Amygdala (tissue), 56 donors: ENCODE measurements at regions not wholly inside any gene's neighbourhood (a gene's known extent, or its start where the extent isn't known, plus 50 kb on each side); places are given as distances from the start of the nearest gene placed in this dataset.

Experiments
- DNase-seq, 56 donors: peaks; one replicate each; lab custom pipeline; 2025; lab: John Stamatoyannopoulos, UW

DNA sequence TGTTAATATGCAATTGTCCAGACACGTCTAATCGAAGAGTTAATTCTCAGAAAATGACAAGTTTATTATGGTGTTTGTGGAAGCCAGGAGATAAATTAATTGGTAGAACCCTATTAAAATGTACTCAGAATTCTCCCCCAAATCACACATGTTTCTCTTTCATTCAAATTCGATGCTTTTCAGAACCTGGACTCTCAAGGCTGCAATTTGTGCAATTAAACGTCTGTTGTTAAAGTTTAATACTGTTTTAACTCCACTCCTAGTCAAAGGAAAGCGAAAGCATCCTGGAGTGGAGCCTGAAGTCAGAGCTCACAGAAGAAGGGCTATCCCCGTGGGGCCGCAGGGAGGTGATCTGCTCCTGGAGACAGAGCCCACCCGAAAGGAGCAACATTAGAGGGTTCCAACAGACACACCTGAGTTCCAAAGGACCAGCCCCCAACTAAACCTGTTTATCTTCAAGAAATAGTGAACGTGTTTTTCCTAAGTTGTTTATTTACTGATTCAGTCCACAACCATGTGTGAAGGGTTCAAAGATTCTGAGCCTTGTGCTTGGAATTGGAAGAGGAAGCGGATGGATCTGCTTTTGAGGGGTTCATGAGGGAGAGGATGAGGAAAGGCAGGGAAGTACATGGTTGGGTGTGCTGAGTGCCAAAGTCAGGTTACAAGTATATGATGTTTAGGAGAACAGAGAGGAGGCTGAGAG lies 68.0 kb upstream of the AKT3 start:
- DNase-seq = peak in 4 of 56 donors; percentile 8 to 18 (median 14)

DNA sequence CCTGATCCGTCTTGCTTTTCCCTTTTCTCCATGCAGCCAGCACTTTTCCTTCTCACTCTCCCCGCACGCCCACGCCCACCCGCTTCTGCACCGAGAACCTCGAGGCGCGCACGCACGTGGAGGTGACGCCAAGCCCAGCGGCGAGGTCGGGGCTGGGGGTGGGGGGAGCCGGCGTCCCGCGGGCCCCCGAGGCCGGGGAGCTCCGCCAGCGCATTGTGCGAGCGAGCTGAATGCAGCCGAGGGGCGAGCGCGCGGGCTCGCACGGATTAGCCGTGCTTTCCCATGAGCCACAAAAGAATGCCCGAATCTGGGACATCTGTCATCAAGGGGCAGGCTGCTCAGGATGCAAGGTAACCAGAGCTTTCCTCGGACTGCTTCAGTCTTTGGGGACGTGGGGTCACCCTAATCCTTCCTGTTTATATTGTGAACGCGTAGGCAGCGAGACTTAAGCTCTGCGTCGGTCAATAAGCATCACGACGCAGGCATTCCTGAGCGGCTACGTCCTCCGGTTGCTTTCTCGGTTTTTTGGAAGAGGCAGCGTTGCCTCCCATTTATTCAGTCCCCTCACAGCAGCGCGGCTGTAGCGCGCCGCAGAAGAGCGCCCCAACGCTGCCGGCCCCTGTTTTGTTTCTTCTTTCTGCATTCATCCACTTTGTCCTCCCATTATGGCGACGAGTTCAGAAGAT lies 67.3 kb upstream of the AKT3 start:
- DNase-seq = peak in 36 of 56 donors; percentile 6 to 74 (median 47)

DNA sequence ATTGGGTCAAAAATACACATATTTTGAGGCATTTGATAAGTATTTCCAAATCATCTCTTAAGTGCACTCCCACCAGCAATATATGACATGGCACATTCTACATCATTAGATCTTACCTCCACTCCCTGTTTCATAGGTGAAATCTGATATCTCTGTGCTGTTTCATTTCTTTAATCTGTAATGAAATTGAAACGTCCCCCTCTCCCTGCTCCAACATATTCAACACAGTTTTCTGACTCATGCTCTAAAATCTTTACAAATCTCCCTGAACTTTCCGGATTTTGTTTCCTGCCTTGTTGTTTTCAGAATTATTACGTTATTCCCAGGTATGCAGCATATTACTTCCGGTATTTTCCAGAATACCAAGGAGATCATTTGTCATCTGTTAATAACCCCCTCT lies 66.1 kb upstream of the AKT3 start:
- DNase-seq = no peak

DNA sequence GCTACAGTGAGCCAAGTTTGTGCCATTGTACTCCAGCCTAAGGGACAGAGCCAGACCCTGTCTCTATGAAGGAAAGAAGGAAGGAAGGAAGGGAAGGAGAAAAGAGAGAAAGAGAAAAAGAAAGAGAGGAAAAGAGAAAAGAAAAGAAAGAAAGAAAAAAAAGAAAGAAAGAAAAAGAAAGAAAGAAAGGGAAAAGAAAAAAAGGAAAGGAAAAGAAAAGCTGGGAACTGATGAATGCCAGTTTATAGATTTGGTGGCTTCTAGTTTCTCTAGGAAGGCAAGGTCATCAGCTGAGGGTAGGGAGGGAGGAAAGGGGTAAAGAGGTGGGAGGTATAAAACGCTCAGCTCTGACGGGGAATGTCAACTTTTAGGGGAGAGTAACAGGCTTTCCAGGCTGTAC lies 62.3 kb upstream of the AKT3 start:
- no peak for DNase-seq

DNA sequence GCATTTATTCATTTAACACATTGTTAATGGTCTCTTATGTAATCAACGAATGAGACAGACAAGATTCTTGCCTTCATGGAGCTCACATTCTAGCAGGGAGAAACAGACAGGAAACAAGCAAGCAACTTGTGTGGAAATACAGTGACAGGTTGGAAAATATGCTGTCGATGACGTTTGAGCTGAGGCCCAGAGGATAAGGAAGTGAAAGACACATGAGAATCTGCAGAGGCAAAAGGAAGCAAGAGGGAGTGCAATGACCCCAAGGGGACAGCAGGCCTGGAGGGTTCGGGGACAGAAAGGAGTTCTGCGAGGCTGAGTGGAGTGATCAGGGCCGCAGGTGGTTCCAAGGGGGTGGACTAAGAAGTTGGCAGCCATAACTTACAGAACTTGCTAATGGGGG lies 60.6 kb upstream of the AKT3 start:
- no peak for DNase-seq

DNA sequence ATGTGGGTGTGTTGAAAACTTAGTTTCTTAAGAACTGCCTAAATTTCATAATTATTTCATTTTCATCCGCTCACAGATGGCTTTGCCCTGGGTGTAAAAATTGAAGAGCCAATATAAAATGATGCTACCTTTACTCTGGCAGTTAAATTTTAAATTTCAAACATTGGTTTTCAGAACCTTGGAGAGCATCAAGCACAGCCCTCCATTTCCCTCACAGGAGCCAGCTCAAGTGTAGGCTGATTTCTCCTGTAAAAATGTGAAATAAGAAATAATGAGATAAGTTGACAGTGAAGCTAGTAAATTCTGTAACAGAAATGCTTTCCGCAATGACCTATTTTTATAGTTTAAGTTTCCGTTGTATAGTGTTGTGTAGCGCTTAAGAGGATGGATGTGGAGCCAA lies 53.9 kb upstream of the AKT3 start:
- DNase-seq = no peak

DNA sequence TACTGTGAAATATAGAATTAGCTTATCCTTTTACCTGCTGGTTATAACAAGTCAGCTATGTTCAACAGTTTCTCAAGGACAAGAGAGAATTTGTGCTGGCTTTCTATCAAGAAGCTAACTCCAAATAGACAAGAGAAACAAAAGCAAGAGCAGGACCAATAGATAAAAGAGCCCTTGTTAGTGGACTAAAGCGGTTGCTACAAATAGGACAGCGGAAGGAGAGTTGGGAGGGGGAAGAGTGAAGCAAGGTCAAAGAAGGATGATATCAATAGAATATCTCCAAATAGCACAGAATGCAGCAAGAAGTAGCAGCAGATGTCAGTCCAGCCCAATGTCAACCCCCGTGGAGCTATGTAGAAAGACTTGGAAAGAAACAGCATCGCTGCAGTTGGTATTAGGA lies 53.0 kb upstream of the AKT3 start:
- DNase-seq = peak in 3 of 56 donors; percentile 14 to 57 (median 24)

DNA sequence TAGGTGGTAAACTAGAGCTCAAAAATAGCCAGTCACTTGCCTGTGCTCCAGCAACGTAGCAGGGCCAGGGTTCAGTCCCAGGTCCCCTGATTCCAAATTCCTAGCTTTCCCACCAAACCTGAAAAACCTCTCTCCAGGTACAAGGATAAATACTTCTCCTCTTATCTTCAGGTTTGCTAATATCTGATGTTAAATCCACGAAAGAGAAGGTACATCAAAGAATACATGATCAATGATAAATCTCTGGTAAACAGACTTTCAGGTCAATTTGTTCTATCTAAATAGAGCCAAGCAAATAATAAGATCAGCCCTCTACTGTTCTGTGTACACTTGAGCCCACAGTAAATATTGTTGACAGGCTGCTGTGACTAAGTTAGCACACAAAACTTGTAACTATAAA lies 52.1 kb upstream of the AKT3 start:
- DNase-seq = no peak
